ENCODE measurements at regions not wholly inside any gene's neighbourhood (a gene's known extent, or its start where the extent isn't known, plus 50 kb on each side); places are given as distances from the start of the nearest gene placed in this dataset.

- Histone ChIP-seq H3K18ac (ENCODE audit: low read length) (no peak overlapping the region), H3K79me1 (ENCODE audit: low read depth, low read length) (no peaks in the 10 kb centered on the region), H2BK5ac (ENCODE audit: low read length) (no peak overlapping the region), H3K36me3 (replicated peaks in 1 of 2; ENCODE audit: control insufficient read depth in 2 of 2, insufficient read depth in 2 of 2, low read length in 2 of 2) (no peaks in the 10 kb centered on the region), H2AFZ (ENCODE audit: low read length) (no peak overlapping the region), H3K4me2 (ENCODE audit: insufficient read depth, low read length, poor library complexity, severe bottlenecking) (no peak overlapping the region), H3K9ac (ENCODE audit: low read depth, low read length, poor library complexity) (no peak overlapping the region), H3K4me1 (ENCODE audit: control insufficient read depth in 2 of 2, insufficient read depth in 1 of 2, low read depth in 1 of 2, low read length in 2 of 2) (peaks cover 2 to 4% of the 10 kb centered on the region in 2 donors), H3K14ac (ENCODE audit: low read length) (no peak overlapping the region), H3K27ac (replicated peaks; ENCODE audit: low read length) (no peak overlapping the region), H2BK120ac (ENCODE audit: low read depth, low read length) (no peak overlapping the region), H2BK15ac (ENCODE audit: low read length) (no peak overlapping the region), H3K23ac (ENCODE audit: low read depth, low read length, poor library complexity) (no peak overlapping the region), H3K27me3 (ENCODE audit: control insufficient read depth in 3 of 3, insufficient read depth in 3 of 3, low read depth in 1 of 3, low read length in 3 of 3) (no peaks in the 10 kb centered on the region), H3K4me3 (ENCODE audit: low read length in 2 of 2) (no peak overlapping the region), H4K8ac (ENCODE audit: low read depth, low read length) (no peak overlapping the region), H3K4ac (ENCODE audit: low read length) (no peak overlapping the region), H3K9me3 (replicated peaks in 1 of 2; ENCODE audit: control insufficient read depth in 2 of 2, insufficient read depth in 1 of 2, low read depth in 1 of 2, low read length in 2 of 2) (no peaks in the 10 kb centered on the region), H2BK12ac (ENCODE audit: low read length) (no peak overlapping the region), H2AK5ac (ENCODE audit: low read depth, low read length) (no peak overlapping the region), H4K91ac (ENCODE audit: low read depth, low read length, poor library complexity) (no peak overlapping the region)
- WGBS, 2 donors (ENCODE audit: extremely low coverage in 2 of 2, insufficient read length in 2 of 2, insufficient replicate concordance in 1 of 2) = no CpG with 5 or more reads among the region's 5 CpGs
- no peak for DNase-seq (ENCODE audit: low spot score)
Measured at GRCh38 chr3:181313335-181313734, 323.8 kb upstream of the DNAJC19 start.

- no peak overlapping the region for H4K8ac ChIP-seq (ENCODE audit: low read depth, low read length)
- no peaks in the 10 kb centered on the region for H3K79me1 ChIP-seq (ENCODE audit: low read depth, low read length)
- H4K91ac ChIP-seq (ENCODE audit: low read depth, low read length, poor library complexity) = no peak overlapping the region
- H3K9ac ChIP-seq (ENCODE audit: low read depth, low read length, poor library complexity) = no peak overlapping the region
- no peak overlapping the region for H2BK120ac ChIP-seq (ENCODE audit: low read depth, low read length)
- no peak overlapping the region for H3K27ac ChIP-seq (replicated peaks; ENCODE audit: low read length)
- H3K14ac ChIP-seq (ENCODE audit: low read length) = no peak overlapping the region
- H3K4me2 ChIP-seq (ENCODE audit: insufficient read depth, low read length, poor library complexity, severe bottlenecking) = no peak overlapping the region
- no peak overlapping the region for H2BK15ac ChIP-seq (ENCODE audit: low read length)
- H3K18ac ChIP-seq (ENCODE audit: low read length) = no peak overlapping the region
- no CpG with 5 or more reads among the region's 6 CpGs for WGBS, 2 donors (ENCODE audit: extremely low coverage in 2 of 2, insufficient read length in 2 of 2, insufficient replicate concordance in 1 of 2)
- H3K27me3 ChIP-seq (ENCODE audit: control insufficient read depth in 3 of 3, insufficient read depth in 3 of 3, low read depth in 1 of 3, low read length in 3 of 3) = no peaks in the 10 kb centered on the region
- H3K9me3 ChIP-seq (replicated peaks in 1 of 2; ENCODE audit: control insufficient read depth in 2 of 2, insufficient read depth in 1 of 2, low read depth in 1 of 2, low read length in 2 of 2) = no peaks in the 10 kb centered on the region
- H2AFZ ChIP-seq (ENCODE audit: low read length) = no peak overlapping the region
- no peaks in the 10 kb centered on the region for H3K36me3 ChIP-seq (replicated peaks in 1 of 2; ENCODE audit: control insufficient read depth in 2 of 2, insufficient read depth in 2 of 2, low read length in 2 of 2)
- H3K23ac ChIP-seq (ENCODE audit: low read depth, low read length, poor library complexity) = no peak overlapping the region
- H2BK12ac ChIP-seq (ENCODE audit: low read length) = no peak overlapping the region
- H2BK5ac ChIP-seq (ENCODE audit: low read length) = no peak overlapping the region
- no peaks in the 10 kb centered on the region for H3K4me1 ChIP-seq (ENCODE audit: control insufficient read depth in 2 of 2, insufficient read depth in 1 of 2, low read depth in 1 of 2, low read length in 2 of 2)
- H3K4me3 ChIP-seq (ENCODE audit: low read length in 2 of 2) = no peak overlapping the region
- DNase-seq (ENCODE audit: low spot score) = no peak
- H2AK5ac ChIP-seq (ENCODE audit: low read depth, low read length) = no peak overlapping the region
- no peak overlapping the region for H3K4ac ChIP-seq (ENCODE audit: low read length)
Measured at GRCh38 chr3:181311186-181311585, 321.6 kb upstream of the DNAJC19 start.

GRCh38 chr3:181302960-181303359 lies 313.4 kb upstream of the DNAJC19 start:
- Histone ChIP-seq H3K4me2 (ENCODE audit: insufficient read depth, low read length, poor library complexity, severe bottlenecking) (no peak overlapping the region), H4K91ac (ENCODE audit: low read depth, low read length, poor library complexity) (no peak overlapping the region), H3K9ac (ENCODE audit: low read depth, low read length, poor library complexity) (no peak overlapping the region), H3K23ac (ENCODE audit: low read depth, low read length, poor library complexity) (no peak overlapping the region), H3K36me3 (replicated peaks in 1 of 2; ENCODE audit: control insufficient read depth in 2 of 2, insufficient read depth in 2 of 2, low read length in 2 of 2) (no peaks in the 10 kb centered on the region), H2BK120ac (ENCODE audit: low read depth, low read length) (no peak overlapping the region), H3K4me3 (ENCODE audit: low read length in 2 of 2) (no peak overlapping the region), H4K8ac (ENCODE audit: low read depth, low read length) (no peak overlapping the region), H3K27ac (replicated peaks; ENCODE audit: low read length) (no peak overlapping the region), H3K4ac (ENCODE audit: low read length) (no peak overlapping the region), H2AK5ac (ENCODE audit: low read depth, low read length) (no peak overlapping the region), H3K14ac (ENCODE audit: low read length) (no peak overlapping the region), H3K9me3 (replicated peaks in 1 of 2; ENCODE audit: control insufficient read depth in 2 of 2, insufficient read depth in 1 of 2, low read depth in 1 of 2, low read length in 2 of 2) (no peaks in the 10 kb centered on the region), H2BK12ac (ENCODE audit: low read length) (no peak overlapping the region), H3K4me1 (ENCODE audit: control insufficient read depth in 2 of 2, insufficient read depth in 1 of 2, low read depth in 1 of 2, low read length in 2 of 2) (no peaks in the 10 kb centered on the region), H2BK15ac (ENCODE audit: low read length) (no peak overlapping the region), H3K27me3 (ENCODE audit: control insufficient read depth in 3 of 3, insufficient read depth in 3 of 3, low read depth in 1 of 3, low read length in 3 of 3) (no peaks in the 10 kb centered on the region), H2BK5ac (ENCODE audit: low read length) (no peak overlapping the region), H3K79me1 (ENCODE audit: low read depth, low read length) (no peaks in the 10 kb centered on the region), H3K18ac (ENCODE audit: low read length) (no peak overlapping the region), H2AFZ (ENCODE audit: low read length) (no peak overlapping the region)
- DNase-seq (ENCODE audit: low spot score) = no peak
- WGBS, 2 donors (ENCODE audit: extremely low coverage in 2 of 2, insufficient read length in 2 of 2, insufficient replicate concordance in 1 of 2) = no CpG with 5 or more reads among the region's 2 CpGs

GRCh38 chr3:181300033-181300432 lies 310.5 kb upstream of the DNAJC19 start:
- no peaks in the 10 kb centered on the region for H3K4me1 ChIP-seq (ENCODE audit: control insufficient read depth in 2 of 2, insufficient read depth in 1 of 2, low read depth in 1 of 2, low read length in 2 of 2)
- H3K4ac ChIP-seq (ENCODE audit: low read length) = no peak overlapping the region
- H3K36me3 ChIP-seq (replicated peaks in 1 of 2; ENCODE audit: control insufficient read depth in 2 of 2, insufficient read depth in 2 of 2, low read length in 2 of 2) = no peaks in the 10 kb centered on the region
- H3K27ac ChIP-seq (replicated peaks; ENCODE audit: low read length) = no peak overlapping the region
- H3K14ac ChIP-seq (ENCODE audit: low read length) = no peak overlapping the region
- no peak overlapping the region for H2AK5ac ChIP-seq (ENCODE audit: low read depth, low read length)
- no peak overlapping the region for H2BK15ac ChIP-seq (ENCODE audit: low read length)
- no peak overlapping the region for H3K4me3 ChIP-seq (ENCODE audit: low read length in 2 of 2)
- H3K9ac ChIP-seq (ENCODE audit: low read depth, low read length, poor library complexity) = no peak overlapping the region
- H2BK5ac ChIP-seq (ENCODE audit: low read length) = no peak overlapping the region
- no peaks in the 10 kb centered on the region for H3K9me3 ChIP-seq (replicated peaks in 1 of 2; ENCODE audit: control insufficient read depth in 2 of 2, insufficient read depth in 1 of 2, low read depth in 1 of 2, low read length in 2 of 2)
- H4K91ac ChIP-seq (ENCODE audit: low read depth, low read length, poor library complexity) = no peak overlapping the region
- H2BK12ac ChIP-seq (ENCODE audit: low read length) = no peak overlapping the region
- no peak for DNase-seq (ENCODE audit: low spot score)
- H3K27me3 ChIP-seq (ENCODE audit: control insufficient read depth in 3 of 3, insufficient read depth in 3 of 3, low read depth in 1 of 3, low read length in 3 of 3) = no peaks in the 10 kb centered on the region
- no peak overlapping the region for H4K8ac ChIP-seq (ENCODE audit: low read depth, low read length)
- H3K79me1 ChIP-seq (ENCODE audit: low read depth, low read length) = no peaks in the 10 kb centered on the region
- no peak overlapping the region for H3K18ac ChIP-seq (ENCODE audit: low read length)
- no peak overlapping the region for H2BK120ac ChIP-seq (ENCODE audit: low read depth, low read length)
- no peak overlapping the region for H3K23ac ChIP-seq (ENCODE audit: low read depth, low read length, poor library complexity)
- WGBS, 2 donors (ENCODE audit: extremely low coverage in 2 of 2, insufficient read length in 2 of 2, insufficient replicate concordance in 1 of 2) = 100% methylated on average over 1 of the region's 2 CpGs; no CpG with 5 or more reads in 1 of the 2 donors
- H2AFZ ChIP-seq (ENCODE audit: low read length) = no peak overlapping the region
- no peak overlapping the region for H3K4me2 ChIP-seq (ENCODE audit: insufficient read depth, low read length, poor library complexity, severe bottlenecking)
